CD4-positive, alpha-beta T cell (primary cell): ENCODE measurements at regions not wholly inside any gene's neighbourhood (a gene's known extent, or its start where the extent isn't known, plus 50 kb on each side); places are given as distances from the start of the nearest gene placed in this dataset.

Experiments
- ATAC-seq: fragments of 200-7000 bp; cut with Tn5 transposase; one replicate; pipeline ENCODE4 v1.10.0; 2022; ENCODE audit warnings: mild to moderate bottlenecking; ENCODE audit not compliant: poor library complexity
- CTCF ChIA-PET: fragments of 350-600 bp; sonication (Branson Sonifier 250); formaldehyde crosslinking; loops from one replicate; lab custom pipeline; 2021; ENCODE audit warnings: antibody characterized with exemption, inconsistent platforms; lab: Charles Lee
- POLR2A ChIA-PET: fragments of 350-600 bp; sonication (Branson Sonifier 250); formaldehyde crosslinking; loops from one replicate; lab custom pipeline; 2021; ENCODE audit warnings: antibody characterized with exemption, inconsistent platforms; lab: Charles Lee
- DNase-seq, 14 experiments: peaks; one replicate each; pipeline ENCODE4 v3.0.0-alpha.2; 2013 to 2020; ENCODE audit warnings: mixed read lengths in 2 of 14
- H3K27ac ChIP-seq, 2 donors: one replicate each; pipeline versions ENCODE4 v1.5.1 to v1.7.0; 2013; ENCODE audit warnings: low read length in 2 of 2, low read depth in 1 of 2, mild to moderate bottlenecking in 1 of 2
- H3K27me3 ChIP-seq, 2 experiments: 1 replicate in 1 of 2; 2 replicates in 1 of 2; pipeline versions ENCODE4 v1.6.1 to v1.7.0; 2013; ENCODE audit warnings: low read length in 2 of 2, control low read depth in 1 of 2, mild to moderate bottlenecking in 1 of 2, moderate library complexity in 1 of 2; ENCODE audit not compliant: insufficient read depth in 2 of 2, control insufficient read depth in 1 of 2
- H3K36me3 ChIP-seq: one replicate; pipeline ENCODE4 v1.6.1; 2013; ENCODE audit warnings: low read length, control low read depth; ENCODE audit not compliant: insufficient read depth
- H3K4me1 ChIP-seq: one replicate; pipeline ENCODE4 v1.6.1; 2013; ENCODE audit warnings: low read length, control low read depth; ENCODE audit not compliant: insufficient read depth
- H3K4me3 ChIP-seq: one replicate; pipeline ENCODE4 v1.5.1; 2013; ENCODE audit warnings: mild to moderate bottlenecking, low read length, moderate library complexity
- H3K9me3 ChIP-seq, 2 experiments: 1 replicate in 1 of 2; 2 replicates in 1 of 2; pipeline versions ENCODE4 v1.6.1 to v1.7.0; 2013; ENCODE audit warnings: low read length in 2 of 2, mild to moderate bottlenecking in 2 of 2, control low read depth in 1 of 2, moderate library complexity in 1 of 2; ENCODE audit not compliant: control insufficient read depth in 1 of 2, insufficient read depth in 1 of 2
- H3K27ac Mint-ChIP-seq: one replicate; pipeline ENCODE4 v1.8.0; 2020; ENCODE audit warnings: mixed read lengths
- H3K27me3 Mint-ChIP-seq: one replicate; pipeline ENCODE4 v1.8.0; 2021; ENCODE audit warnings: mixed read lengths
- H3K36me3 Mint-ChIP-seq: one replicate; pipeline ENCODE4 v1.8.0; 2021; ENCODE audit warnings: low read depth, mixed read lengths
- H3K4me1 Mint-ChIP-seq: one replicate; pipeline ENCODE4 v1.8.0; 2021; ENCODE audit warnings: low read depth, mixed read lengths
- H3K4me3 Mint-ChIP-seq: one replicate; pipeline ENCODE4 v1.8.0; 2020; ENCODE audit warnings: mild to moderate bottlenecking, mixed read lengths
- H3K9me3 Mint-ChIP-seq: one replicate; pipeline ENCODE4 v1.8.0; 2020; ENCODE audit warnings: mixed read lengths
- CTCF ChIP-seq: fragments of 200-600 bp; IDR thresholded peaks from one replicate; pipeline ENCODE4 v1.8.0; 2022; ENCODE audit warnings: antibody characterized with exemption, mild to moderate bottlenecking
- intact Hi-C, 2 experiments: fragments of 100-400 bp; cut with DNase I in 1 of 2; cut with micrococcal nuclease in 1 of 2; formaldehyde crosslinking; loops; one replicate each; pipeline versions ENCODE4 v1.15.1 to v1.9.0; 2023 to 2025; cut with DNase I, micrococcal nuclease

DNA sequence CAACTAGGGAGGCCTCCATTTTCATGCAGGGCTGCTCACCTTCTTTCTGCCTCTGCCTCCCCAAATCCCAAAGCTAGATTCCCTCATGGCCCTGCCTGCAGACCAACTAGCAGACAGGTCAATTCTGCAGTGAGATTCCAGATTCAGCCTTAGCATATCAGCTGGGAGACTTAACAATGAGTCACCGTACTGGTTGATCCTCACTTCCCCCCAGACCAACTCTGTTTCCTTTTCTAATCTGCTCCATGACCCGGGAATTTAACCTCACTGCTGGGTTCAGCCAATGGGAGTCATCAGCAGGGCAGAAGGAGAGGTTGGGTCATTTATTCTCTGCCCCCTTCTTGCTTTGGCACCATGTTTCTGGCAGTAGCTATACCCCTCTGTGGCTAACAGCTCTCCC is 140.6 kb upstream of the GRIK3 start:
- H3K27me3 ChIP-seq, result peaks cover 10 to 14% of the 10 kb centered on the region in 2 experiments
- Mint-ChIP-seq H3K27ac (no peak overlapping the region), H3K9me3 (no peaks in the 10 kb centered on the region), H3K36me3 (no peaks in the 10 kb centered on the region), H3K4me1 (no peaks in the 10 kb centered on the region), H3K27me3 (peaks cover 47% of the 10 kb centered on the region), H3K4me3 (no peak overlapping the region)
- ATAC-seq, result no peak
- DNase-seq, result no peak
- intact Hi-C loops, result loop anchor here in 1 of 2 experiments (5.0 kb wide), 1 partner anchor 598 kb away; no protein-coding TSS in a partner anchor
- no peaks in the 10 kb centered on the region for H3K4me1 ChIP-seq
- no peak overlapping the region for H3K27ac ChIP-seq
- H3K9me3 ChIP-seq, result no peaks in the 10 kb centered on the region
- H3K4me3 ChIP-seq, result no peak overlapping the region
- CTCF ChIA-PET, result no interaction called here
- no peak for TF ChIP-seq CTCF
- POLR2A ChIA-PET, result no interaction called here
- no peaks in the 10 kb centered on the region for H3K36me3 ChIP-seq

- H3K27me3 Mint-ChIP-seq, result peaks cover 51% of the 10 kb centered on the region
- H3K27me3 ChIP-seq, result peaks cover 7 to 10% of the 10 kb centered on the region in 2 experiments
- H3K36me3 Mint-ChIP-seq, result no peaks in the 10 kb centered on the region
- H3K4me1 Mint-ChIP-seq, result no peaks in the 10 kb centered on the region
- ATAC-seq (no peak), DNase-seq (no peak)
- H3K27ac ChIP-seq, result no peak overlapping the region
- TF ChIP-seq CTCF, result no peak
- H3K36me3 ChIP-seq, result no peaks in the 10 kb centered on the region
- H3K4me1 ChIP-seq, result no peaks in the 10 kb centered on the region
- no peaks in the 10 kb centered on the region for H3K9me3 Mint-ChIP-seq
- no peak overlapping the region for H3K4me3 ChIP-seq
- ChIA-PET CTCF (no interaction called here), POLR2A (no interaction called here)
- H3K27ac Mint-ChIP-seq, result no peak overlapping the region
- no peak overlapping the region for H3K4me3 Mint-ChIP-seq
- no peaks in the 10 kb centered on the region for H3K9me3 ChIP-seq
- intact Hi-C loops, result loop anchor here in 1 of 2 experiments (5.0 kb wide), 1 partner anchor 598 kb away; no protein-coding TSS in a partner anchor
Measured at GRCh38 chr1:37175666-37176215, 141.4 kb upstream of the GRIK3 start.

DNA sequence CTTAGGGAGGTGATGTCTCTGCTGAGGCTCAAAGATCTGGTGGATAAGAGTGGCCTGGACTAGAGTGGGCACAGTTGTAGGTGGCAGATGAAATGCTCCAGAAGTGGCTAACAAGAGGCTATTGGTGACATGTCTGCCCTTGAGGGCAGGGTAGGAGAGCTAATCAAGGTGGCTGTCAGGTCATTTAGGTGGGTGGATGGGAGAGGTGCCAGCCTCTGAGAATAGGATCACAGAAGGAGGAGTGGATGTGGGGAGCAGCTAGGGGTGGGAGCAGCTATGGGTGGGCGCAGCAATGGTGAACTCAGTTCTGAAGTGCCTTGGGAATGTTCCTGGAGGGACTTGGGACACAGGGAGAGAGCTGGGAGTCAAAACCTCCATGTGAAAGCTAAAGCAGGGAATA is 142.0 kb upstream of the GRIK3 start:
- H3K9me3 Mint-ChIP-seq, result no peaks in the 10 kb centered on the region

More for the DNA sequence above, 142.0 kb upstream of the GRIK3 start:
- Mint-ChIP-seq H3K4me1 (no peaks in the 10 kb centered on the region), H3K36me3 (no peaks in the 10 kb centered on the region), H3K27me3 (peaks cover 56% of the 10 kb centered on the region), H3K4me3 (no peak overlapping the region), H3K27ac (no peak overlapping the region)
- TF ChIP-seq CTCF, result no peak
- ATAC-seq (no peak), DNase-seq (no peak)
- no peaks in the 10 kb centered on the region for H3K36me3 ChIP-seq
- H3K27me3 ChIP-seq, result peaks cover 8 to 13% of the 10 kb centered on the region in 2 experiments
- H3K4me3 ChIP-seq, result no peak overlapping the region
- CTCF ChIA-PET, result no interaction called here
- POLR2A ChIA-PET, result no interaction called here
- intact Hi-C loops, result loop anchor here in 1 of 2 experiments (5.0 kb wide), 1 partner anchor 599 kb away; no protein-coding TSS in a partner anchor
- H3K4me1 ChIP-seq, result no peaks in the 10 kb centered on the region
- H3K9me3 ChIP-seq, result no peaks in the 10 kb centered on the region
- H3K27ac ChIP-seq, result no peak overlapping the region
